ENCODE measurements at regions not wholly inside any gene's neighbourhood (a gene's known extent, or its start where the extent isn't known, plus 50 kb on each side); places are given as distances from the start of the nearest gene placed in this dataset.
A peak's percentile ranks its signal among the peaks of the same experiment; 100 is the strongest.
"Not testable (repeated sequence)": the region's sequence is repeated elsewhere in the genome, so short reads cannot be mapped to it uniquely, and the experiment has no call there.

- DNase-seq (no peak), FAIRE-seq (no peak)
- no peaks in the 10 kb centered on the region for H3K36me3 ChIP-seq (ENCODE audit: control insufficient read depth in 2 of 3, insufficient read depth in 3 of 3, low read length in 3 of 3)
- no peak overlapping the region for H3K27ac ChIP-seq (ENCODE audit: low read depth in 2 of 2, low read length in 2 of 2)
- no peaks in the 10 kb centered on the region for H3K9me3 ChIP-seq (ENCODE audit: control insufficient read depth in 2 of 3, insufficient read depth in 1 of 3, low read length in 3 of 3)
- H3K27me3 ChIP-seq (ENCODE audit: control insufficient read depth, insufficient read depth, low read length) = no peaks in the 10 kb centered on the region
- TF ChIP-seq CTCF (IDR thresholded peaks at IDR 0.05; ENCODE audit: borderline replicate concordance, extremely low read depth, insufficient read depth) = no peak
- intact Hi-C loops (cut with DNase I) = no loop called here
- no peak overlapping the region for H3K9ac ChIP-seq (ENCODE audit: low read length in 3 of 3)
- H3K4me1 ChIP-seq (ENCODE audit: control insufficient read depth in 2 of 3, insufficient read depth in 2 of 3, low read depth in 1 of 3, low read length in 3 of 3) = no peaks in the 10 kb centered on the region
- H3K4me3 ChIP-seq (ENCODE audit: low read length in 3 of 3) = no peak overlapping the region
These were observed 616.6 kb downstream of the GABRG2 start for GRCh38 chr5:162684145-162684544.

- no peak overlapping the region for H3K4me3 ChIP-seq (ENCODE audit: low read length in 3 of 3)
- DNase-seq = peak in 1 of 5 donors; percentile 43
These were observed 617.7 kb downstream of the GABRG2 start for GRCh38 chr5:162685302-162685701.

GRCh38 chr5:162696272-162696671, 628.7 kb downstream of the GABRG2 start:
- FAIRE-seq; H3K36me3 ChIP-seq (ENCODE audit: control insufficient read depth in 2 of 3, insufficient read depth in 3 of 3, low read length in 3 of 3); H3K4me1 ChIP-seq (ENCODE audit: control insufficient read depth in 2 of 3, insufficient read depth in 2 of 3, low read depth in 1 of 3, low read length in 3 of 3); H3K4me3 ChIP-seq (ENCODE audit: low read length in 3 of 3); H3K27ac ChIP-seq (ENCODE audit: low read depth in 2 of 2, low read length in 2 of 2); H3K9ac ChIP-seq (ENCODE audit: low read length in 3 of 3); intact Hi-C loops (cut with DNase I); H3K27me3 ChIP-seq (ENCODE audit: control insufficient read depth, insufficient read depth, low read length); H3K9me3 ChIP-seq (ENCODE audit: control insufficient read depth in 2 of 3, insufficient read depth in 1 of 3, low read length in 3 of 3): not testable (repeated sequence)
- peak in 1 of 5 donors; percentile 43 for DNase-seq

More at GRCh38 chr5:162685302-162685701, 617.7 kb downstream of the GABRG2 start:
- no peak overlapping the region for H3K27ac ChIP-seq (ENCODE audit: low read depth in 2 of 2, low read length in 2 of 2)
- H3K4me1 ChIP-seq (ENCODE audit: control insufficient read depth in 2 of 3, insufficient read depth in 2 of 3, low read depth in 1 of 3, low read length in 3 of 3) = no peaks in the 10 kb centered on the region
- H3K9ac ChIP-seq (ENCODE audit: low read length in 3 of 3) = no peak overlapping the region
- no peak for FAIRE-seq
- intact Hi-C loops (cut with DNase I) = no loop called here
- no peaks in the 10 kb centered on the region for H3K27me3 ChIP-seq (ENCODE audit: control insufficient read depth, insufficient read depth, low read length)
- no peaks in the 10 kb centered on the region for H3K36me3 ChIP-seq (ENCODE audit: control insufficient read depth in 2 of 3, insufficient read depth in 3 of 3, low read length in 3 of 3)
- H3K9me3 ChIP-seq (ENCODE audit: control insufficient read depth in 2 of 3, insufficient read depth in 1 of 3, low read length in 3 of 3) = no peaks in the 10 kb centered on the region
- TF ChIP-seq CTCF (IDR thresholded peaks at IDR 0.05; ENCODE audit: borderline replicate concordance, extremely low read depth, insufficient read depth) = no peak

- intact Hi-C loops (cut with DNase I) = no loop called here
- no peaks in the 10 kb centered on the region for H3K27me3 ChIP-seq (ENCODE audit: control insufficient read depth, insufficient read depth, low read length)
These were observed 631.8 kb downstream of the GABRG2 start for GRCh38 chr5:162699361-162699760.

More at GRCh38 chr5:162699361-162699760, 631.8 kb downstream of the GABRG2 start:
- H3K9me3 ChIP-seq (ENCODE audit: control insufficient read depth in 2 of 3, insufficient read depth in 1 of 3, low read length in 3 of 3) = peaks cover 0 to 2% (median 0%) of the 10 kb centered on the region in 3 donors
- H3K9ac ChIP-seq (ENCODE audit: low read length in 3 of 3) = no peak overlapping the region
- no peak overlapping the region for H3K27ac ChIP-seq (ENCODE audit: low read depth in 2 of 2, low read length in 2 of 2)
- no peaks in the 10 kb centered on the region for H3K36me3 ChIP-seq (ENCODE audit: control insufficient read depth in 2 of 3, insufficient read depth in 3 of 3, low read length in 3 of 3)
- no peak for TF ChIP-seq CTCF (IDR thresholded peaks at IDR 0.05; ENCODE audit: borderline replicate concordance, extremely low read depth, insufficient read depth)
- no peak for DNase-seq
- no peak overlapping the region for H3K4me3 ChIP-seq (ENCODE audit: low read length in 3 of 3)
- peak; percentile 68 for FAIRE-seq
- H3K4me1 ChIP-seq (ENCODE audit: control insufficient read depth in 2 of 3, insufficient read depth in 2 of 3, low read depth in 1 of 3, low read length in 3 of 3) = no peaks in the 10 kb centered on the region

Measured in kidney (tissue), 13 donors.